SK-MEL-5 (cell line): ENCODE measurements at regions not wholly inside any gene's neighbourhood (a gene's known extent, or its start where the extent isn't known, plus 50 kb on each side); places are given as distances from the start of the nearest gene placed in this dataset.
"Not testable (repeated sequence)": the region's sequence is repeated elsewhere in the genome, so short reads cannot be mapped to it uniquely, and the experiment has no call there.

Source experiments
- DNase-seq: peaks from one replicate; pipeline ENCODE4 v3.0.0-alpha.2; 2016; ENCODE audit warnings: low read depth, low spot score
- in situ Hi-C: cut with HindIII; loops from 2 replicates; pipeline ENCODE4 v1.10.0; 2016; ENCODE audit warnings: low sequenced_read_pairs, high pct_unique_total_duplicates, low pct_unique_long_range_greater_than_20kb

DNA sequence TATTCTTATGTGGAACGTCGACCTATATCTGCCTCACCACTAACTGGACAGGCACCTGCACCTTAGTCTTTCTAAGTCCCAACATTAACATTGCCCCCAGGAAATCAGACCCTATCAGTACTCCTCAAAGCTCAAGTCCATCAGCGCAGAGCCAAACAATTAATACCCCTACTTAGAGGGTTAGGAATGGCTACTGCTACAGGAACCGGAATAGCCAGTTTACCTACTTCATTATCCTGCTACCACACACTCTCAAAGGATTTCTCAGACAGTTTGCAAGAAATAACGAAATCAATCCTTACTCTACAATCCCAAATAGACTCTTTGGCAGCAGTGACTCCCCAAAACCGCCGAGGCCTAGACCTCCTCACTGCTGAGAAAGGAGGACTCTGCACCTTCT is 123.1 kb upstream of the CRY1 start:
- DNase-seq, in situ Hi-C loops: not testable (repeated sequence)

DNA sequence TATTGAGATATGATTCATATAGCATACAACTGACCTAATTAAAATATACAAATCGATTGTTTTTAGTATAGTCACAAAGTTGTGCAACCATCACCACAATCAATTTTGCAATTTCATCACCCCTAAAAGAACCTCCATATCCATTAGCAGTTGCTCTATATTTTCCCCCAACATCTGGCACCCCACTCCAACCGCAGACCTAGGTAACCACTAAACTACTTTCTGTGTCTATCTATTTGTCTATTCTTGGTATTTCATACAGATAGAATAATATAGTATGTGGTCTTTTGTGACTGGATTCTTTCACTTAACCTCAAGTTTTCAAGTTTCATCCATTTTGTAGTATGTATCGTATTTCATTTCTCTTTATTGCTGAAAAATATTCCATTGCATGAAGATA is 126.0 kb upstream of the CRY1 start:
- in situ Hi-C loops: no loop called here
- DNase-seq: no peak

DNA sequence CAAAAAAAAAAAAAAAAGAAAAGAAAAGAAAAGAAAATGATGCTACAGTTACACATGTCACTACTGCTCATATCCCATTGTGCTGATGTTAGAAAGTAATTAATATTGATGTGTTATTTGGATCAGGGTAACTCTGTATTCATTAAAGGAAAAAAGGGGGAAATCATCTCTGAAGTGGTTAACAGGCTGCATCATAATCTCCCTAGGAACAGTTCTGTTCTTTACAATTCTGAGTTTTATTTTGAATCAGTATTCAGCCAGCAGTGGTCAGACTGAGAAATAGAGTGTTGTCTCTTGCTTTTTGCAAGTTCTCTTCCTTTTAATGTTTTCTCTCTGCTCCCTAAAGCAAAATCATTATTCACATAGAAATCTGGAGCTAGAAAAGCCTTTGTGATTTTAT is 128.6 kb upstream of the CRY1 start:
- DNase-seq: no peak
- in situ Hi-C loops: no loop called here

DNA sequence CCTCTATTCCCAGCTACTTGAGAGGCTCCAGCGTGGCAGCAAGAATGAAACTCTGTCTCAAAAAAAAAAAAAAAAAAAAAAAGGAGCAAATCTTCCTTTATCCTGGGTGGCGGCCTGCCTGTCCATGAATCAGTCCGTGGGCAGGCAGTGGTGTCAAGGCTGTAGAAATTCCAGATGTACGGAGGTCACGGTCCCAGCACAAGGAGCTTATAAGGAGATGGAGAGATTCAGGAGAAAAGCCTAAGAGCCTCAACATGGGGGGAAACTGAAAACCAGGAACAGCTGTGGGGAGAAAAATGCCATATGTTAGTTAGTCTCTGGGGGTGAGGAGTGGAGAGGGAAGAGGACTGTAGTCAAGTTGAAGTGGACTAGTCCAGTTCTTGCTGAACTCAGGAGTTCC is 130.5 kb upstream of the CRY1 start:
- DNase-seq: no peak
- in situ Hi-C loops: no loop called here

DNA sequence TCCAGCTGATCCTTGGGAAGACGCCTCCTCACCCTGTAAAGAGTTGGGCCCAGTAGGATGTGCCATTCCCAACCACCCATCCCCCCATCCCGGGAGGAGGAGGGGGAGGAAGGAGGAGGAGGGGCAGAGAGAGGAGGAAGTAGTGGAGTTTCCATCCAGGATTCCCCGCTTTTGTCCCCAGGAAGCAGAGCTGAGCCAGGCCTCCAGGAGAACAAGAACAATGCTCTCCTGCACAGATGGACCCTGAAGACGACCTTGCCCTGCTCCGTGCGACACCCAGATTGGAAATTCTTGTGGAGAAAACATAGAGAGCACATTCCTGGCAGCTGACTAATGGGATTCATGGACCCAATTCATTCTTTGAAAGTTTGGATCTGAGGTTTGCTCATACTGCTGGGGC is 132.3 kb upstream of the CRY1 start:
- in situ Hi-C loops: no loop called here
- no peak for DNase-seq

DNA sequence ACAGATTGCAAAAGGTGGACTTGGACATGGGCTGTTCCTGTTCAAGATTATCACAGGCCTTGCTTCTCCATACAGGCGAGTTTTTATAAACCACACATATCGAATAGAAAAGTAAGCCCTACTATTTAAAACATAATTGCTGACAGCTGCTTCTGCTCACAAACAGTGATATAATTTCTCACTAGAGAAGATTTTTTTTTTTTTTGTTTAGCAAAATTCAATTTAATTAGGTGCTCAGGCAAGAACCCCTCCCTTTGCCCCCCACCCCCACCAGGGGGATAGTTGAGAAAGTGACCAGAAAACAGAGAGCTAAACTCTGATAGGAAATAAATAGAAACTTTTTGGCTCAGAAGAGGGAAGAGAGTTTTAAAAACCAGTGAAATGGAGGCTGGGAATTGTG is 132.8 kb upstream of the CRY1 start:
- in situ Hi-C loops: no loop called here
- DNase-seq: no peak

DNA sequence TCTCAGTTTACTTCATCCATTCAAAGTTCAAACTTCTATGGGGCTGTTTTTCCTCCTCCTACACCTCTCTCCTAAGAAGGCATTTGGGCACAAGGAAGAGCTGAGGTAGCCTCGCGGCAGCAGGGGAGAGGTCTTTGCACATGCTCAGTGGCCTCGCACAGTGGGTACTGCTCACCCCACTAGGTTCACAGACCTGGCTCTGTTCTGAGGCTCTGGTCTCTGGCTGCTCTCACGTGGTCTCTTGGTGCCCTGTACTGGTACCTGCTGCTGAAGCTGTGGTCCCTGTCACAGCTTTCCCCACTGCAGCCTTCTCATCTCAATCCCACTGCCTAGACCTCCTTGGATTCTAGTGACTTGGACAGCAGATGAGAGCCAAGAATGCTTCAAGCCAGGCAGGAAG is 134.7 kb upstream of the CRY1 start:
- no peak for DNase-seq
- in situ Hi-C loops: no loop called here

DNA sequence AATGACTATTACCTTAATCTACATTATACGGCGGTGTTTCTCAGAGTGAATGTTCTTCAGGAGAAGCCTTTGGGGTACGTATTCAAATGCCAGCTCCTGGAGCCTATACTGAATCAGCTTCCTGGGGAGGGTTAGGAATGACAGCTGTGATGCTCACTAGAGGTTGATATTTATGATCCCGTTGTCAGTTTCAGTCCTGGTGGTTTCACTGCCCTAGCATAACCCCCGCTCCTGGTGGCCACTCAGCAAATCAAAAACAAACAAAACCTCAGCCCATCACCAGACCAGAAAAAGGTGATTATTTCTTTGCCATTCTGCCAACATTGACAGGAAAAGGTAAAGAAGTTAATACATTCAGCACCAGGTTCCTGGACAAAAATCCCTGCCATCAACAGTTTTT is 136.5 kb upstream of the CRY1 start:
- DNase-seq: no peak
- in situ Hi-C loops: no loop called here

DNA sequence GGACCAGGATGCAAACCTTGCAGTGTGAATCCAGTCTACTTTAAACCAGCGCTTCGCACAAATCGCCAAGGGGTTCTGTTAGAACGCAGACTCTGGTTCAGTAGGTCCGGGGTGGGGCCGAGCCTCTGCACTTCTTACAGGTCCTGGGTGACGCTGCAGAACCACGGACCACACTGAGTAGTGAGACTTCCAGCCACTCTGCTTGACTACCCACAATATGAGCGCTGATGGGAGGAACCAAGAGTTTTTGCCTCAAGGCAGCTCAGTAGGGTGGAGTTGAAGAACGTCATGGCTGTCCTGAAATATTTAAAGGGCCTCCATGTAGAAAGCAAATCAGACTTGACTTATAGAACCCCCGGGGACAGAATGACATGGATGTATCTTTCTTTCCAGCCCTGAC is 138.0 kb upstream of the CRY1 start:
- in situ Hi-C loops: no loop called here
- no peak for DNase-seq

DNA sequence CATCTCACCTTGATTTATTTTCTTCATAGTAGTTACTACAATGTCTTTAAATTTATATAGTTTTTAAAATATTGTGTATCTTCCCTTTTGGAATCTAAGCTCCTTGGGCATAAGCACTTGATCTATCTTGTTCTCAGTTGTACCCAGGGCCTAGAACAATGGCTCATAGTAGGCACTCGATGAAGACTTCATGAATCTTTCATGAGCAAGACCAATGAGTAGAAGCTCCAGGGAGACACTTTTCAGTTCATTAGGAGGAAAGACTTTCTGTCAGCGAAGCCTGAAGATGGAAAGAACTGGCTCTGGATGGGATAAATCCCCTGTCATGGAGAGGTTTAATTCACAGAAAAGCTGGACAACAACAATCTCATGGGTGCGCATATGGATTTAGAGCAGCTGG is 140.2 kb upstream of the CRY1 start:
- no peak for DNase-seq
- in situ Hi-C loops: no loop called here

DNA sequence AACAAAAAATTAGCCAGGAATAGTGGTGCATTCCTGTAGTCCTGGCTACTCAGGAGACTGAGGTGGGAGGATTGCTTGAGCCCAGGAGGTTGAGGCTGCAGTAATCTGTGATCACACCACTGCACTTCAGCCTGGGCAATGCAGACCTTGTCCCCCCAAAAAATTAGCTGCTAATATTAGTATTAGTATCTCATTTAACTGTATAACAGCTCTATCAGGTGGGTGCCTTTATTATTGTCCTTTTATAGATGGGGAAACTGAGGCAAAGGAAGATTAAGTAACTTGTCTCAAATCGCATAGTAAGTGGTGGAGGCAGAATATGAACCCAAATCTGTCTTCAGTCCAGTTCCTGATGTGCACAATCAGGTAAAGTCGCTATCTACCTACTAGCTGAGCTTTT is 142.3 kb upstream of the CRY1 start:
- in situ Hi-C loops: no loop called here

DNA sequence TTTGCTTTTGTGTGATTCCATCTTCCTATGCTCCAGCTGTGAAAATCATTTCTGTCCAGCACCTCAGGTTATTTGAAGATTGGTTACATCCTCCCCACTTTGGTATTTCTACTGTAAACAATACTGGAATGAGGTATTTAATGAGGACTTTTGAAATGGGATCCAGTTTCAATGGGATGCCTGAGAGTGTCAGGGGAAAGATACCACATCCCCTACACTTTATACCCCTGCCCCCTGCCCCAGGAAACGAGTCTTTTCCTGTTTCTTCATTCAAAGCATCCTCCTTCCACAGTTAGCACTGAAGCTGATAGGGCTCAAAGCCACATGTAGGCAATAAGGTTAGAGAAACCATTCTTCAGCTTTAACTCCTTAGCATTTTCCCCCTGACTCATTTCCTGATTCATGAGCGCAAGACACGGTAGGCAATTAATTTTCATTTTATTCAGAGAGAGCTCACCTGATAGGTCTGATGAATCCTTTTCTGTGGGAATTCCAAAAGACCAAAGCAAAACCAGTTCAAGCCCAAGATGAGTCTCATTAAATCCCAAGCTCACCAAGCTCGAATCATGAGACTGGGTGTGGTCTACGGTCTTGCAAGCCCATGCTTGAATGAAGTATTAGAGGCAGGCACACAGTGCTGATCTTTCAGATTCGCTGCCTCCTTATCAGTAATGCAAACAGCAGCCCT is 143.6 kb upstream of the CRY1 start:
- in situ Hi-C loops: no loop called here
- DNase-seq: no peak

More for the DNA sequence above, 142.3 kb upstream of the CRY1 start:
- DNase-seq: no peak

DNA sequence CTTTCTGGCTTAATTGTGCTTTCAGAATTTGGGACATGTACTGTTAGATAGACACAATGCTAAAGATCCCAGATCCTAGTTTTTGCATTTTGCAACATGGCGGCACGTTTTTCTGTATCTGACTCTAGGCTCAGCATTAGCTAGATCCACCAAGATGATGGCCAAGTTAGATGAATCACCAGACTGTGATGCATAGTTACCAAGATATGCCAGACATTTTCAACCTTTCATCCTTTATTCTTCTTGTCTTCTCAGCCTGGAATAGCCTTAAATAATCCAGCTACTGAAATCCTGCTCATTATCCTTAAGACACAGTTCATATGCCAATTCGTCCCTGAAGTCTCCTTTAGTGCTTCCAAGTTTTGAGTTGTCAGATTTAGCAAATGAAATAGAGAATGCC is 144.9 kb upstream of the CRY1 start:
- no peak for DNase-seq
- in situ Hi-C loops: no loop called here

DNA sequence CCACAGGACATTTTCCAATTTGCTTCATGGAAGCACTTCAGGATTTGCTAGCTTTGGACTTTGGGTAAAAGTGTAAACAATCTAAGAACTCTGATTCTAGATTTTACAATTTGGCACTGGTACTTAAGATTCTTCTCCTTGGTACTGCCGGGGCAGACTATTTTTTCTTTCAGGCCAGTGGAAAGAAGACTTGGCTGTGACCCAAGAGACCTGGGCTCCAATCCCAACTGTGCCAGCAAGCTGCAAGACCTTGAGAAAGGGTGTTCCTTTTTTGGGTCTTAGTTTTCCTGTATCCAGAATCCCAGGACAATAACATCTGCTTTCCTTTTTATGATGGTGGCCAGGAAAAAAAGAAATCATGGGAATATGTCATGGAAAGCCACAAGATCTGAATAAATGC is 148.1 kb upstream of the CRY1 start:
- in situ Hi-C loops: no loop called here
- DNase-seq: no peak

DNA sequence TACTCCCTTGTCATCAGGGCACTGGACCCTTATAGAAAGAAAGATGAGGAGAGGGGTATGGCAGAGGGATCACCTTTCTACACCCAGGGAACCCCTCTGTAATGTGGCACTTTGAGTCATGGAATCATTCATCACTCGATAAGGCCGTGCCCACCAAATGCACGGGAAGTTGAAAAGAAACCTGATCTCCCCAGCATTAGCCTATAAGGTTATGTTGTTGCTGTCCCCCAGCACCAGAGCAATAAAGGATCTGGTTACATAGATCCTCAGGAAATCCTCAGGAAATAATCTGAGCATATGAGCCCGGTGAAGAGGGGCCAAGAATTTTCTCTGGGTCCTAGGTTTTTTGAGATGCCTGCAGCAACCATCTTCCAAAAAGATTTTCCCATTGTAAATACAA is 148.8 kb upstream of the CRY1 start:
- in situ Hi-C loops: no loop called here
- no peak for DNase-seq

DNA sequence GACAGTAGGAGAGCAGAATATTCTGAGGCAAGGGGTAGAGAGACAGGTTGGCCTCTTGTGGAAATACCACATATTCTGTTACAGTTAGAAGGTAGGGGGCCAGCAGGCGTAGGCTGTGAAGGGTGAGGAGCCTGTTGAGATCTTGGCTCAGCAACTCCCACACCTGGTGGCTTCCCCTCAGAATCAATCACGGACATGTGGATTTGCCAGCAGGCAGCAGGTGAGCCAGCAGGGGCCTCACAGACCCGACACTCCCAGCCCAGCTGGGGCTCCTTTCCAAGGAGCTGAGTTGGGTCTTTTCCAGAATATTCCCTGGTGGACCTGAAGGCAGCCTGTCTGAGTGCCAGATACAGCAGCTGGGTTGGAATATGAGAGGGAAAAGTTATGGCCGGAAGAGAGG is 150.0 kb upstream of the CRY1 start:
- no peak for DNase-seq
- in situ Hi-C loops: no loop called here

DNA sequence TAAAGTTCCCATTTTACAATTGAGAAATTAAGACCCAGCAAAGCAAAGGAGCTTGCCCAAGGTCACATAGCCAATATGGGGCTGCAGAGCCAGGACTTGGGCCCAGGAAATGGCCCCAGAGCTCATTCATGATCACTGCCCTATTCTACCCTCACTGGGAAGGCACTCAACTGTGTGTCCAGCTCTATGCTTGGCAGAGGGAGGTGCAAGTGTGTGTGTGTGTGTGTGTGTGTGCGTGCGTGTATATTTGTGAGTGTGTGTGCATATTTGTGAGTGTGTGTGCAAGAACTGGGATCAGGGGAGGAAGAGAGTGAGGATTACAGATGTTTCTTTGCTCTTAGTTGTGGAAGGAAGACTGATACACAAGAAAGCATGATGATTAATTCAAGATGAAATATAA is 151.2 kb upstream of the CRY1 start:
- DNase-seq: no peak
- in situ Hi-C loops: no loop called here

DNA sequence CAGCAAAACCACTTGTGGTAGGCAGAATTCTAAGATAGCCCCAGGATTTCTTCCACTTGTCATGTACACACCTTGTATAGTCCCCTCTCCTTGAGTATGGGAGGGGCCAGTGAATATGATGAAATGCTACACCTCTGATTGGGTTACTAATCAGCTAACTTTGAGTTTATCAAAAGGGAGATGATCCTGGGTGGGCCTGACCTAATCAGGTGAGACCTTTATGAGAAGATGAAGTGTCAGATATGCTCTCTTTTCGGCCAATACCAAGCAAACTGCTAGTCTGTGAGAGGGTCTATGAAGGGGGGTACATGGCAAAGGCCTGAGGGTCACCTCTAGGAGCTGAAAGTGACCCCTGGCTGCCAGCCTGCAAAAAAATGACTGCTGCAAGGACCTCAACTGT is 154.3 kb upstream of the CRY1 start:
- DNase-seq: no peak
- in situ Hi-C loops: no loop called here

DNA sequence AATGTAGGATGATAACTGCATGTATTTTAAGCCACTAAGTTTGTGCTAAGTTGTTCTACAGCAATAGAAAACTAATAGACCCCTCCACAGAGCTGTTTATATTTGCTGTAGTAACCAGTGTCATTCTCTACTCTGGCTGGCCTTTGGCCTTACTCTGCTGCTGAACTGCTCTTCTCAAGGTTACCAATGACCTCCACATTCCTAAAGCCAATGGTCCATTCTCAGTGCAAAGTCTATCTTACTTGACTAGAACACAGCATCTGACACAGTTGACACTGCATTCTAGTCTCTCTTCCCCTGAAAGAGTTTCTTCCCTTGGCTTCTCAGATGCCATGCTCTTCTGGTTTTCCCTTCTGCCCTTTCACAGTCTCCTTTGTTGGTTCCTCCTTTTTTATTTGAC is 154.8 kb upstream of the CRY1 start:
- in situ Hi-C loops: no loop called here
- DNase-seq: no peak

DNA sequence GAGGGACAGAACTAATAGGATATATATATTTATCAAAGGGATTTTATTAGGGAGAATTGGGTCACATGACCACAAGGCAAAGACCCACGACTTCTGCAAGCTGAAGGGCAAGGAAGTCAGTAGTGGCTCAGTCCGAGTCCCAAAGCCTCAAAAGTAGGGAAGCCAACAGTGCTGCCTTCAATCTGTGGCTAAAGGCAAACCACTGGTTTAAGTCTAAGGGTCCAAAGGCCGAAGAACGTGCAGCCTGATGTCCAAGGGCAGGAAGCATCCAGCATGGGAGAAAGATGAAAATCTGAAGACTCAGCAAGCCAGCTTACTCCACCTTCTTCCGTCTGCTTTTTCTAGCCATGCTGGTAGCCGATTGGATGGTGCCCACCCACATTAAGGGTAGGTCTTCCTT is 157.9 kb upstream of the CRY1 start:
- in situ Hi-C loops: no loop called here
- DNase-seq: no peak
